ENCODE measurements at regions not wholly inside any gene's neighbourhood (a gene's known extent, or its start where the extent isn't known, plus 50 kb on each side); places are given as distances from the start of the nearest gene placed in this dataset.

GRCh38 chr16:31700200-31700529 is 172.5 kb downstream of the AHSP start:
- H3K4me1 ChIP-seq (ENCODE audit: control insufficient read depth in 2 of 2, insufficient read depth in 2 of 2, low read length in 1 of 2) = peaks cover 0 to 4% of the 10 kb centered on the region in 2 donors
- H3K4me3 ChIP-seq (ENCODE audit: low read depth in 1 of 2, low read length in 2 of 2) = peak overlapping the region; percentile 92
- H3K36me3 ChIP-seq (ENCODE audit: control insufficient read depth in 2 of 2, insufficient read depth in 2 of 2, low read length in 1 of 2) = peaks cover 4 to 20% of the 10 kb centered on the region in 2 donors
- H3K27me3 ChIP-seq (ENCODE audit: control insufficient read depth in 1 of 2, insufficient read depth in 2 of 2, low read length in 2 of 2) = no peaks in the 10 kb centered on the region
- H3K27ac ChIP-seq (ENCODE audit: low read depth in 2 of 2, low read length in 1 of 2) = no peak overlapping the region
- 10 to 13% methylated on average over 8 of the region's 8 CpGs for WGBS, 2 donors
- H3K9me3 ChIP-seq (ENCODE audit: control insufficient read depth in 2 of 2, insufficient read depth in 1 of 2, low read depth in 1 of 2, low read length in 1 of 2) = no peaks in the 10 kb centered on the region

GRCh38 chr16:31700530-31701388 is 172.8 kb upstream of the ZNF267 start:
- Histone ChIP-seq H3K27ac (ENCODE audit: low read depth in 2 of 2, low read length in 1 of 2) (peak overlapping the region in 1 of 2 donors; percentile 22), H3K36me3 (ENCODE audit: control insufficient read depth in 2 of 2, insufficient read depth in 2 of 2, low read length in 1 of 2) (peaks cover 4 to 25% of the 10 kb centered on the region in 2 donors), H3K27me3 (ENCODE audit: control insufficient read depth in 1 of 2, insufficient read depth in 2 of 2, low read length in 2 of 2) (no peaks in the 10 kb centered on the region), H3K9me3 (ENCODE audit: control insufficient read depth in 2 of 2, insufficient read depth in 1 of 2, low read depth in 1 of 2, low read length in 1 of 2) (no peaks in the 10 kb centered on the region), H3K4me3 (ENCODE audit: low read depth in 1 of 2, low read length in 2 of 2) (peak overlapping the region; percentile 92), H3K4me1 (ENCODE audit: control insufficient read depth in 2 of 2, insufficient read depth in 2 of 2, low read length in 1 of 2) (peaks cover 0 to 4% of the 10 kb centered on the region in 2 donors)
- 1 to 2% methylated on average over 52 to 56 of the region's 56 CpGs for WGBS, 2 donors

- peak overlapping the region in 1 of 2 donors; percentile 92 for H3K4me3 ChIP-seq (ENCODE audit: low read depth in 1 of 2, low read length in 2 of 2)
- H3K27ac ChIP-seq (ENCODE audit: low read depth in 2 of 2, low read length in 1 of 2) = no peak overlapping the region
- no peaks in the 10 kb centered on the region for H3K27me3 ChIP-seq (ENCODE audit: control insufficient read depth in 1 of 2, insufficient read depth in 2 of 2, low read length in 2 of 2)
- WGBS, 2 donors = 56 to 69% methylated on average over 3 of the region's 3 CpGs
- no peaks in the 10 kb centered on the region for H3K9me3 ChIP-seq (ENCODE audit: control insufficient read depth in 2 of 2, insufficient read depth in 1 of 2, low read depth in 1 of 2, low read length in 1 of 2)
- peaks cover 4 to 35% of the 10 kb centered on the region in 2 donors for H3K36me3 ChIP-seq (ENCODE audit: control insufficient read depth in 2 of 2, insufficient read depth in 2 of 2, low read length in 1 of 2)
- H3K4me1 ChIP-seq (ENCODE audit: control insufficient read depth in 2 of 2, insufficient read depth in 2 of 2, low read length in 1 of 2) = peaks cover 0 to 4% of the 10 kb centered on the region in 2 donors
These were observed 171.9 kb upstream of the ZNF267 start for GRCh38 chr16:31701734-31702133.

- 97% methylated on average over 5 of the region's 5 CpGs for WGBS, 2 donors
- peaks cover 7 to 42% of the 10 kb centered on the region in 2 donors for H3K36me3 ChIP-seq (ENCODE audit: control insufficient read depth in 2 of 2, insufficient read depth in 2 of 2, low read length in 1 of 2)
These were observed 170.8 kb upstream of the ZNF267 start for GRCh38 chr16:31702796-31703195.

GRCh38 chr16:31703526-31704128 is 170.0 kb upstream of the ZNF267 start:
- H3K27me3 ChIP-seq (ENCODE audit: control insufficient read depth in 1 of 2, insufficient read depth in 2 of 2, low read length in 2 of 2) = no peaks in the 10 kb centered on the region
- peaks cover 8 to 50% of the 10 kb centered on the region in 2 donors for H3K36me3 ChIP-seq (ENCODE audit: control insufficient read depth in 2 of 2, insufficient read depth in 2 of 2, low read length in 1 of 2)
- H3K27ac ChIP-seq (ENCODE audit: low read depth in 2 of 2, low read length in 1 of 2) = no peak overlapping the region
- H3K4me1 ChIP-seq (ENCODE audit: control insufficient read depth in 2 of 2, insufficient read depth in 2 of 2, low read length in 1 of 2) = peaks cover 0 to 4% of the 10 kb centered on the region in 2 donors
- no peaks in the 10 kb centered on the region for H3K9me3 ChIP-seq (ENCODE audit: control insufficient read depth in 2 of 2, insufficient read depth in 1 of 2, low read depth in 1 of 2, low read length in 1 of 2)
- no peak overlapping the region for H3K4me3 ChIP-seq (ENCODE audit: low read depth in 1 of 2, low read length in 2 of 2)
- 93 to 95% methylated on average over 5 of the region's 5 CpGs for WGBS, 2 donors

More at GRCh38 chr16:31702796-31703195, 170.8 kb upstream of the ZNF267 start:
- Histone ChIP-seq H3K27ac (ENCODE audit: low read depth in 2 of 2, low read length in 1 of 2) (no peak overlapping the region), H3K4me1 (ENCODE audit: control insufficient read depth in 2 of 2, insufficient read depth in 2 of 2, low read length in 1 of 2) (peaks cover 0 to 4% of the 10 kb centered on the region in 2 donors), H3K27me3 (ENCODE audit: control insufficient read depth in 1 of 2, insufficient read depth in 2 of 2, low read length in 2 of 2) (no peaks in the 10 kb centered on the region), H3K9me3 (ENCODE audit: control insufficient read depth in 2 of 2, insufficient read depth in 1 of 2, low read depth in 1 of 2, low read length in 1 of 2) (no peaks in the 10 kb centered on the region), H3K4me3 (ENCODE audit: low read depth in 1 of 2, low read length in 2 of 2) (no peak overlapping the region)

- WGBS, 2 donors = 92 to 95% methylated on average over 9 of the region's 9 CpGs
- no peak overlapping the region for H3K27ac ChIP-seq (ENCODE audit: low read depth in 2 of 2, low read length in 1 of 2)
These were observed 169.5 kb upstream of the ZNF267 start for GRCh38 chr16:31704138-31704537.

GRCh38 chr16:31705371-31705770 is 168.2 kb upstream of the ZNF267 start:
- Histone ChIP-seq H3K4me1 (ENCODE audit: control insufficient read depth in 2 of 2, insufficient read depth in 2 of 2, low read length in 1 of 2) (peaks cover 0 to 4% of the 10 kb centered on the region in 2 donors), H3K27me3 (ENCODE audit: control insufficient read depth in 1 of 2, insufficient read depth in 2 of 2, low read length in 2 of 2) (no peaks in the 10 kb centered on the region), H3K27ac (ENCODE audit: low read depth in 2 of 2, low read length in 1 of 2) (no peak overlapping the region), H3K9me3 (ENCODE audit: control insufficient read depth in 2 of 2, insufficient read depth in 1 of 2, low read depth in 1 of 2, low read length in 1 of 2) (no peaks in the 10 kb centered on the region), H3K36me3 (ENCODE audit: control insufficient read depth in 2 of 2, insufficient read depth in 2 of 2, low read length in 1 of 2) (peaks cover 8 to 57% of the 10 kb centered on the region in 2 donors), H3K4me3 (ENCODE audit: low read depth in 1 of 2, low read length in 2 of 2) (no peak overlapping the region)
- WGBS, 2 donors = 95% methylated on average over 5 of the region's 5 CpGs

More at GRCh38 chr16:31704138-31704537, 169.5 kb upstream of the ZNF267 start:
- Histone ChIP-seq H3K4me3 (ENCODE audit: low read depth in 1 of 2, low read length in 2 of 2) (no peak overlapping the region), H3K4me1 (ENCODE audit: control insufficient read depth in 2 of 2, insufficient read depth in 2 of 2, low read length in 1 of 2) (peaks cover 0 to 4% of the 10 kb centered on the region in 2 donors), H3K27me3 (ENCODE audit: control insufficient read depth in 1 of 2, insufficient read depth in 2 of 2, low read length in 2 of 2) (no peaks in the 10 kb centered on the region), H3K9me3 (ENCODE audit: control insufficient read depth in 2 of 2, insufficient read depth in 1 of 2, low read depth in 1 of 2, low read length in 1 of 2) (no peaks in the 10 kb centered on the region), H3K36me3 (ENCODE audit: control insufficient read depth in 2 of 2, insufficient read depth in 2 of 2, low read length in 1 of 2) (peaks cover 8 to 55% of the 10 kb centered on the region in 2 donors)

- H3K4me1 ChIP-seq (ENCODE audit: control insufficient read depth in 2 of 2, insufficient read depth in 2 of 2, low read length in 1 of 2) = peaks cover 0 to 4% of the 10 kb centered on the region in 2 donors
- H3K27ac ChIP-seq (ENCODE audit: low read depth in 2 of 2, low read length in 1 of 2) = no peak overlapping the region
- no peaks in the 10 kb centered on the region for H3K27me3 ChIP-seq (ENCODE audit: control insufficient read depth in 1 of 2, insufficient read depth in 2 of 2, low read length in 2 of 2)
- peaks cover 8 to 57% of the 10 kb centered on the region in 2 donors for H3K36me3 ChIP-seq (ENCODE audit: control insufficient read depth in 2 of 2, insufficient read depth in 2 of 2, low read length in 1 of 2)
- no peaks in the 10 kb centered on the region for H3K9me3 ChIP-seq (ENCODE audit: control insufficient read depth in 2 of 2, insufficient read depth in 1 of 2, low read depth in 1 of 2, low read length in 1 of 2)
- WGBS, 2 donors = 86 to 89% methylated on average over 9 of the region's 9 CpGs
- no peak overlapping the region for H3K4me3 ChIP-seq (ENCODE audit: low read depth in 1 of 2, low read length in 2 of 2)
These were observed 167.3 kb upstream of the ZNF267 start for GRCh38 chr16:31706318-31706717.

GRCh38 chr16:31706925-31707324 is 166.7 kb upstream of the ZNF267 start:
- WGBS, 2 donors = 96 to 97% methylated on average over 4 of the region's 4 CpGs
- peaks cover 0 to under 1% of the 10 kb centered on the region in 2 donors for H3K4me1 ChIP-seq (ENCODE audit: control insufficient read depth in 2 of 2, insufficient read depth in 2 of 2, low read length in 1 of 2)

More at GRCh38 chr16:31706925-31707324, 166.7 kb upstream of the ZNF267 start:
- H3K9me3 ChIP-seq (ENCODE audit: control insufficient read depth in 2 of 2, insufficient read depth in 1 of 2, low read depth in 1 of 2, low read length in 1 of 2) = no peaks in the 10 kb centered on the region
- no peak overlapping the region for H3K27ac ChIP-seq (ENCODE audit: low read depth in 2 of 2, low read length in 1 of 2)
- H3K27me3 ChIP-seq (ENCODE audit: control insufficient read depth in 1 of 2, insufficient read depth in 2 of 2, low read length in 2 of 2) = no peaks in the 10 kb centered on the region
- no peak overlapping the region for H3K4me3 ChIP-seq (ENCODE audit: low read depth in 1 of 2, low read length in 2 of 2)
- H3K36me3 ChIP-seq (ENCODE audit: control insufficient read depth in 2 of 2, insufficient read depth in 2 of 2, low read length in 1 of 2) = peaks cover 8 to 57% of the 10 kb centered on the region in 2 donors

Measured in esophagus (tissue), 2 donors.